SK-N-SH treated with all-trans-retinoic acid at 6 μM for 48 hours (cell line): ENCODE measurements at regions not wholly inside any gene's neighbourhood (a gene's known extent, or its start where the extent isn't known, plus 50 kb on each side); places are given as distances from the start of the nearest gene placed in this dataset.

Experiments
- ATAC-seq: fragments of 200-7000 bp; cut with Tn5 transposase; 3 replicates; pipeline ENCODE4 v1.9.1; 2020; ENCODE audit warnings: mild to moderate bottlenecking, moderate library complexity
- ARNTL ChIP-seq: fragments of 450-650 bp; formaldehyde crosslinking; IDR thresholded peaks from 2 replicates; pipeline ENCODE4 v1.5.0; 2020; ENCODE audit warnings: low read depth, mild to moderate bottlenecking, moderate library complexity, borderline replicate concordance
- BACH2 ChIP-seq: fragments of 250-450 bp; sonication (Bioruptor Pico); IDR thresholded peaks from 2 replicates; pipeline ENCODE4 v1.9.0; 2021; ENCODE audit warnings: mild to moderate bottlenecking, borderline replicate concordance
- CREB5 ChIP-seq: fragments of 250-450 bp; sonication (Bioruptor Pico); IDR thresholded peaks from 2 replicates; pipeline ENCODE4 v1.5.1; 2020; ENCODE audit warnings: low read depth, mild to moderate bottlenecking, moderate library complexity
- CSDC2 ChIP-seq: fragments of 250-450 bp; sonication (Bioruptor Pico); IDR thresholded peaks from 2 replicates; pipeline ENCODE4 v1.5.0; 2020; ENCODE audit warnings: mild to moderate bottlenecking, moderate library complexity
- ESRRG ChIP-seq: fragments of 250-450 bp; sonication (Bioruptor Pico); IDR thresholded peaks from 2 replicates; pipeline ENCODE4 v1.6.1; 2021; ENCODE audit warnings: mild to moderate bottlenecking
- GLIS3 ChIP-seq: fragments of 250-450 bp; sonication (Bioruptor Pico); IDR thresholded peaks from 2 replicates; pipeline ENCODE4 v1.5.0; 2020; ENCODE audit warnings: mild to moderate bottlenecking, moderate library complexity
- ISL1 ChIP-seq: fragments of 250-450 bp; sonication (Bioruptor Pico); IDR thresholded peaks from 2 replicates; pipeline ENCODE4 v2.1.2; 2022; ENCODE audit warnings: mild to moderate bottlenecking, moderate library complexity
- OSR1 ChIP-seq: fragments of 250-450 bp; sonication (Bioruptor Pico); IDR thresholded peaks from 2 replicates; pipeline ENCODE4 v1.8.0; 2022; ENCODE audit warnings: moderate library complexity, mild to moderate bottlenecking, inconsistent platforms
- PPARA ChIP-seq: fragments of 250-450 bp; sonication (Bioruptor Pico); IDR thresholded peaks from 2 replicates; pipeline ENCODE4 v1.5.0; 2020; ENCODE audit warnings: mild to moderate bottlenecking, borderline replicate concordance
- RARB ChIP-seq: fragments of 250-450 bp; sonication (Bioruptor Pico); IDR thresholded peaks from 2 replicates; pipeline ENCODE4 v1.8.0; 2021; ENCODE audit warnings: mild to moderate bottlenecking, moderate library complexity
- SNAI2 ChIP-seq: fragments of 250-450 bp; sonication (Bioruptor Pico); IDR thresholded peaks from 2 replicates; pipeline ENCODE4 v1.5.0; 2020; ENCODE audit warnings: mild to moderate bottlenecking, moderate library complexity
- TCF4 ChIP-seq: fragments of 250-450 bp; sonication (Bioruptor Pico); IDR thresholded peaks from 2 replicates; pipeline ENCODE4 v1.8.0; 2021; ENCODE audit warnings: mild to moderate bottlenecking, moderate library complexity, borderline replicate concordance
- TOX ChIP-seq: fragments of 250-450 bp; sonication (Bioruptor Pico); IDR thresholded peaks from 2 replicates; pipeline ENCODE4 v1.8.0; 2021; ENCODE audit warnings: mild to moderate bottlenecking, moderate library complexity, borderline replicate concordance
- TSHZ2 ChIP-seq: fragments of 250-450 bp; sonication (Bioruptor Pico); IDR thresholded peaks from 2 replicates; pipeline ENCODE4 v1.5.0; 2020; ENCODE audit warnings: mild to moderate bottlenecking, moderate library complexity
- ZC3H10 ChIP-seq: fragments of 250-450 bp; sonication (Bioruptor Pico); IDR thresholded peaks from 2 replicates; pipeline ENCODE4 v1.5.1; 2021; ENCODE audit warnings: mild to moderate bottlenecking, moderate library complexity
- ZFP3 ChIP-seq: fragments of 250-450 bp; sonication (Bioruptor Pico); IDR thresholded peaks from 2 replicates; pipeline ENCODE4 v1.5.0; 2020; ENCODE audit warnings: mild to moderate bottlenecking, moderate library complexity
- ZFP30 ChIP-seq: fragments of 450-650 bp; formaldehyde crosslinking; IDR thresholded peaks from 2 replicates; pipeline ENCODE4 v1.5.0; 2022; ENCODE audit warnings: mild to moderate bottlenecking, moderate library complexity
- ZNF565 ChIP-seq: fragments of 450-650 bp; formaldehyde crosslinking; conservative IDR thresholded peaks from 2 replicates; pipeline ENCODE4 v1.5.0; 2020; ENCODE audit warnings: low read depth, mild to moderate bottlenecking, moderate library complexity
- ZNF8 ChIP-seq: fragments of 450-650 bp; formaldehyde crosslinking; IDR thresholded peaks from 2 replicates; pipeline ENCODE4 v1.5.0; 2020; ENCODE audit warnings: mild to moderate bottlenecking, moderate library complexity
- TF ChIP-seq, protein P1 (sequence below): fragments of 250-450 bp; sonication (Bioruptor Pico); IDR thresholded peaks from 2 replicates; pipeline ENCODE4 v1.5.1; 2021; ENCODE audit warnings: mild to moderate bottlenecking, moderate library complexity
- TF ChIP-seq, protein P2 (sequence below): fragments of 250-450 bp; sonication (Bioruptor Pico); IDR thresholded peaks from 2 replicates; pipeline ENCODE4 v1.8.0; 2021; ENCODE audit warnings: low read depth, mild to moderate bottlenecking, moderate library complexity, borderline replicate concordance
- TF ChIP-seq, protein P3 (sequence below): fragments of 250-450 bp; sonication (Bioruptor Pico); IDR thresholded peaks from 2 replicates; pipeline ENCODE4 v1.8.0; 2020; ENCODE audit warnings: mild to moderate bottlenecking, moderate library complexity, borderline replicate concordance

- ATAC-seq: no peak
- TF ChIP-seq TCF4 (CRISPR knock-in tag) (no peak), CSDC2 (no peak), ARNTL (CRISPR knock-in tag) (no peak), ZFP3 (CRISPR knock-in tag) (no peak), SNAI2 (CRISPR knock-in tag) (no peak), TOX (CRISPR knock-in tag) (no peak), BACH2 (CRISPR knock-in tag) (no peak), OSR1 (CRISPR knock-in tag) (no peak), PPARA (CRISPR knock-in tag) (no peak), ZNF565 (CRISPR knock-in tag) (no peak), ZFP30 (no peak), ZNF8 (CRISPR knock-in tag) (no peak), TSHZ2 (CRISPR knock-in tag) (no peak), ZC3H10 (CRISPR knock-in tag) (no peak), ISL1 (no peak), RARB (CRISPR knock-in tag) (no peak)
- TF ChIP-seq, protein P1, sequence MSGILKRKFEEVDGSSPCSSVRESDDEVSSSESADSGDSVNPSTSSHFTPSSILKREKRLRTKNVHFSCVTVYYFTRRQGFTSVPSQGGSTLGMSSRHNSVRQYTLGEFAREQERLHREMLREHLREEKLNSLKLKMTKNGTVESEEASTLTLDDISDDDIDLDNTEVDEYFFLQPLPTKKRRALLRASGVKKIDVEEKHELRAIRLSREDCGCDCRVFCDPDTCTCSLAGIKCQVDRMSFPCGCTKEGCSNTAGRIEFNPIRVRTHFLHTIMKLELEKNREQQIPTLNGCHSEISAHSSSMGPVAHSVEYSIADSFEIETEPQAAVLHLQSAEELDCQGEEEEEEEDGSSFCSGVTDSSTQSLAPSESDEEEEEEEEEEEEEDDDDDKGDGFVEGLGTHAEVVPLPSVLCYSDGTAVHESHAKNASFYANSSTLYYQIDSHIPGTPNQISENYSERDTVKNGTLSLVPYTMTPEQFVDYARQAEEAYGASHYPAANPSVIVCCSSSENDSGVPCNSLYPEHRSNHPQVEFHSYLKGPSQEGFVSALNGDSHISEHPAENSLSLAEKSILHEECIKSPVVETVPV (CRISPR knock-in tag): no peak
- TF ChIP-seq, protein P2, sequence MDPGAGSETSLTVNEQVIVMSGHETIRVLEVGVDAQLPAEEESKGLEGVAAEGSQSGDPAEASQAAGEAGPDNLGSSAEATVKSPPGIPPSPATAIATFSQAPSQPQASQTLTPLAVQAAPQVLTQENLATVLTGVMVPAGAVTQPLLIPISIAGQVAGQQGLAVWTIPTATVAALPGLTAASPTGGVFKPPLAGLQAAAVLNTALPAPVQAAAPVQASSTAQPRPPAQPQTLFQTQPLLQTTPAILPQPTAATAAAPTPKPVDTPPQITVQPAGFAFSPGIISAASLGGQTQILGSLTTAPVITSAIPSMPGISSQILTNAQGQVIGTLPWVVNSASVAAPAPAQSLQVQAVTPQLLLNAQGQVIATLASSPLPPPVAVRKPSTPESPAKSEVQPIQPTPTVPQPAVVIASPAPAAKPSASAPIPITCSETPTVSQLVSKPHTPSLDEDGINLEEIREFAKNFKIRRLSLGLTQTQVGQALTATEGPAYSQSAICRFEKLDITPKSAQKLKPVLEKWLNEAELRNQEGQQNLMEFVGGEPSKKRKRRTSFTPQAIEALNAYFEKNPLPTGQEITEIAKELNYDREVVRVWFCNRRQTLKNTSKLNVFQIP (CRISPR knock-in tag): no peak
- TF ChIP-seq, protein P3, sequence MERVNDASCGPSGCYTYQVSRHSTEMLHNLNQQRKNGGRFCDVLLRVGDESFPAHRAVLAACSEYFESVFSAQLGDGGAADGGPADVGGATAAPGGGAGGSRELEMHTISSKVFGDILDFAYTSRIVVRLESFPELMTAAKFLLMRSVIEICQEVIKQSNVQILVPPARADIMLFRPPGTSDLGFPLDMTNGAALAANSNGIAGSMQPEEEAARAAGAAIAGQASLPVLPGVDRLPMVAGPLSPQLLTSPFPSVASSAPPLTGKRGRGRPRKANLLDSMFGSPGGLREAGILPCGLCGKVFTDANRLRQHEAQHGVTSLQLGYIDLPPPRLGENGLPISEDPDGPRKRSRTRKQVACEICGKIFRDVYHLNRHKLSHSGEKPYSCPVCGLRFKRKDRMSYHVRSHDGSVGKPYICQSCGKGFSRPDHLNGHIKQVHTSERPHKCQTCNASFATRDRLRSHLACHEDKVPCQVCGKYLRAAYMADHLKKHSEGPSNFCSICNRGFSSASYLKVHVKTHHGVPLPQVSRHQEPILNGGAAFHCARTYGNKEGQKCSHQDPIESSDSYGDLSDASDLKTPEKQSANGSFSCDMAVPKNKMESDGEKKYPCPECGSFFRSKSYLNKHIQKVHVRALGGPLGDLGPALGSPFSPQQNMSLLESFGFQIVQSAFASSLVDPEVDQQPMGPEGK (CRISPR knock-in tag): no peak
- TF ChIP-seq, all 23 proteins: peak for 0
Measured at GRCh38 chr1:82695443-82695842, 894.7 kb downstream of the ADGRL2 start.

GRCh38 chr1:82690411-82690810, 889.7 kb downstream of the ADGRL2 start:
- ATAC-seq: no peak
- no peak for TF ChIP-seq SNAI2 (CRISPR knock-in tag)
- no peak for TF ChIP-seq TOX (CRISPR knock-in tag)
- TF ChIP-seq ZC3H10 (CRISPR knock-in tag): no peak
- no peak for TF ChIP-seq ARNTL (CRISPR knock-in tag)
- TF ChIP-seq CREB5: no peak
- TF ChIP-seq TCF4 (CRISPR knock-in tag): no peak
- TF ChIP-seq ESRRG (CRISPR knock-in tag): no peak
- TF ChIP-seq, protein P1 (CRISPR knock-in tag): no peak
- no peak for TF ChIP-seq CSDC2
- no peak for TF ChIP-seq GLIS3 (CRISPR knock-in tag)
- TF ChIP-seq OSR1 (CRISPR knock-in tag): no peak
- TF ChIP-seq TSHZ2 (CRISPR knock-in tag): no peak
- no peak for TF ChIP-seq PPARA (CRISPR knock-in tag)
- TF ChIP-seq, protein P2 (CRISPR knock-in tag): no peak
